Skeletal muscle satellite cell (primary cell): ENCODE measurements at regions not wholly inside any gene's neighbourhood (a gene's known extent, or its start where the extent isn't known, plus 50 kb on each side); places are given as distances from the start of the nearest gene placed in this dataset.
"Not testable (repeated sequence)": the region's sequence is repeated elsewhere in the genome, so short reads cannot be mapped to it uniquely, and the experiment has no call there.

Experiments used
- H3K27me3 ChIP-seq: 2 replicates; pipeline ENCODE4 v1.7.0; 2013; ENCODE audit warnings: low read length; ENCODE audit not compliant: control insufficient read depth, insufficient read depth
- H3K36me3 ChIP-seq: 2 replicates; pipeline ENCODE4 v1.7.0; 2013; ENCODE audit warnings: mild to moderate bottlenecking, control low read depth, low read length; ENCODE audit not compliant: insufficient read depth
- H3K4me1 ChIP-seq: 2 replicates; pipeline ENCODE4 v1.7.0; 2013; ENCODE audit warnings: low read length; ENCODE audit not compliant: control insufficient read depth, insufficient read depth
- H3K4me2 ChIP-seq: 2 replicates; pipeline ENCODE4 v1.7.0; 2013; ENCODE audit warnings: mild to moderate bottlenecking, low read length
- H3K4me3 ChIP-seq: 2 replicates; pipeline ENCODE4 v1.7.0; 2013; ENCODE audit warnings: low read length
- H3K9ac ChIP-seq: 2 replicates; pipeline ENCODE4 v1.7.0; 2013; ENCODE audit warnings: mild to moderate bottlenecking, low read depth, low read length, moderate library complexity
- H3K9me3 ChIP-seq: replicated peaks from 2 replicates; pipeline ENCODE4 v1.7.0; 2013; ENCODE audit warnings: mild to moderate bottlenecking, control low read depth, low read length

DNA sequence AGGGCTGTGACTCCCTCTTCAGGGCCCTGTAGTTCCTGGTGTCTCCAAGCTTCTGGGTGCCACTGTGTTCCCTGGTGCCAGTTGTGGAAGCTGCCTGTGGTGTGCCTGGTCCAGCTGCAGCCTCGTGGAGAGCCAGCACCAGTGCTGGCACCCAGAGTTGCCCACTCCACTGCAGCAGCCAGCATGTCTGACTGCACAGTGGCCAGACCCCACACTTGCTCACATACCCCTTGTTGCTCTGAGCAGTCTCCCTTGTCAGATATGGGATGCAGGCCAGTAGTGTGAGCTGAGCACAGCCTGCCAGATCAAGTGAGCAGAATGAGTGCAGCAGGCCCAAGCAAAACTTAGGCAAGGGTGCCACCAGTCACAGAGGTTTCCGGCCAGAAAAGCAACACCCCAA lies 108.6 kb downstream of the ZMAT1 start:
- Histone ChIP-seq H3K9ac (no peak overlapping the region), H3K9me3 (no peaks in the 10 kb centered on the region)

DNA sequence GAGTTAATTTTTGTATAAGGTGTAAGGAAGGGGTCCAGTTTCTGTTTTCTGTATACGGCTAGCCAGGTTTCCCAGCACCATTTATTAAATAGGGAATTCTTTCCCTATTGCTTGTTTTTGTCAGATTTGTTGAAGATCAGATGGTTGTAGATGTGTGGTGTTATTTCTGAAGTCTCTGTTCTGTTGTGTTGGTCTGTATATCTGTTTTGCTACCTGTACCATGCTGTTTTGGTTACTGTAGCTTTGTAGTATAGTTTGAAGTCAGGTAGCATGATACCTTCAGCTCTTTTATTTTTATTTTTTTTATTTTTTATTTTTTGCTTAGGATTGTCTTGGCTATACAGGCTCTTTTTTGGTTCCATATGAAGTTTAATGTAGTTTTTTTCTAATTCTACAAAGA lies 114.1 kb downstream of the ZMAT1 start:
- not testable (repeated sequence) for H3K4me3 ChIP-seq, H3K4me1 ChIP-seq, H3K9ac ChIP-seq, H3K4me2 ChIP-seq, H3K36me3 ChIP-seq, H3K9me3 ChIP-seq, H3K27me3 ChIP-seq

More for the DNA sequence above, 108.6 kb downstream of the ZMAT1 start:
- Histone ChIP-seq H3K4me1 (no peaks in the 10 kb centered on the region), H3K27me3 (peaks cover 9% of the 10 kb centered on the region), H3K4me2 (no peak overlapping the region), H3K36me3 (no peaks in the 10 kb centered on the region), H3K4me3 (no peak overlapping the region)

DNA sequence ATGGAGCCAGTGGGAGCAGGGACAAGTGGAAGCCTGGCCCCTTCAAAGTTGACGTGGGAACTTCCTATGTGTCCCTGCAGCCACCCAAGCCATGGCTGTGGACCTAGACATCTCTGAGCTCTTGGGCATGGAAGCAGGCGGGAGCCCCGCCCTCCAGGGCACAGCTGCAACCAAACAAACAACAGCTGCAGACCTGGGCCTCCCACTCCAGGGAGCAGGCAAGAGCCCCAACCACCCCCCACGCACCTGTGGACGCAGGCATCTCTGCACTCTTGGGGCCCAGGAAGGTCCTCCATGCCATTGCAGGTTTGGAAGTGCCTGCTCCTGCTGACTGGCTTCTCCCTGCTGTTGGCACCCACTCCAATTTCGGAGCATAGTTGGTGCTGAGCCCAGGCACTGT lies 118.6 kb downstream of the ZMAT1 start:
- H3K4me3 ChIP-seq, result no peak overlapping the region
- no peaks in the 10 kb centered on the region for H3K27me3 ChIP-seq
- no peaks in the 10 kb centered on the region for H3K4me1 ChIP-seq
- H3K9me3 ChIP-seq, result no peaks in the 10 kb centered on the region
- H3K36me3 ChIP-seq, result no peaks in the 10 kb centered on the region
- H3K9ac ChIP-seq, result no peak overlapping the region
- H3K4me2 ChIP-seq, result no peak overlapping the region

DNA sequence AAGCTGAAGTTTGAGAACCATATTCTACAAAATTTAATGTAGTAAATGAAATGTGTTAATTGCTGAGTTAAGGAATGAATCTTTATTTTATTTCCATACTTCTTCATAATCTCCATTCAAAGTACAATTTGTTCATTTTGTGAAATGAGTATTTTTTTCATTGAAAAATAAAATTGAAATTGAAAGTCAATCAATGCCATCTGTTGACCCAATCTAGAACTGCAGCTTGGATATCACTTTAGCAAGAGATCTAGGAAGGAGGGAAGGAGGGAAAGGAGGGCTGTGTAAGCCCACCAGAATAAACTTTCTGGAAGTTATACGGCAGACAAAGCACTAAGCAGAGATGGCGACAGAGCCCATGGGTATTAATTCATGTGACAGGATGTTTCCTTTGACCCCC lies 128.4 kb downstream of the ZMAT1 start:
- peaks cover 10% of the 10 kb centered on the region for H3K27me3 ChIP-seq
- no peaks in the 10 kb centered on the region for H3K36me3 ChIP-seq
- no peak overlapping the region for H3K4me2 ChIP-seq
- no peaks in the 10 kb centered on the region for H3K9me3 ChIP-seq
- no peak overlapping the region for H3K4me3 ChIP-seq
- H3K9ac ChIP-seq, result no peak overlapping the region
- no peaks in the 10 kb centered on the region for H3K4me1 ChIP-seq

DNA sequence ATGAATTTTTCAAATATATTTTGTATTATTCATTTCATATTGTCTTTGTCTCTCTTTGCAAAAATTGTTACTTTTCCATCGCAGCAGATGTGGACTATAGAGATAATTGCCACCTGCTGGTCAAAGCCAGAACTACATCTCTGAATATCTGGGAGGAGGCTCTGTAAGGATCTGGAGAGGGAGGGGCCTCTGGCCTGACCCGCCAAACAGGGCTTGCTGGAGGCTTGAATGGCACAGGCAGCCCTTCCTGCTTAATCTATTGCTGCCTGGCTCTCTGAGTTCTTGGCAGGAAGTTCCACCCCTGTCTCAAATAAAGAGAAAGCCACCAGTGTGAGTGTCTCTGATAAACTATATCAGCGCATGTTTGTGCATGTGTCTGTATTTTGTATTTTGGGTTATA lies 132.4 kb downstream of the ZMAT1 start:
- H3K9ac ChIP-seq, result no peak overlapping the region
- H3K4me3 ChIP-seq, result peak overlapping the region; percentile 49
- no peaks in the 10 kb centered on the region for H3K9me3 ChIP-seq
- peak overlapping the region; percentile 72 for H3K4me2 ChIP-seq
- H3K27me3 ChIP-seq, result peaks cover 16% of the 10 kb centered on the region
- no peaks in the 10 kb centered on the region for H3K4me1 ChIP-seq
- no peaks in the 10 kb centered on the region for H3K36me3 ChIP-seq

DNA sequence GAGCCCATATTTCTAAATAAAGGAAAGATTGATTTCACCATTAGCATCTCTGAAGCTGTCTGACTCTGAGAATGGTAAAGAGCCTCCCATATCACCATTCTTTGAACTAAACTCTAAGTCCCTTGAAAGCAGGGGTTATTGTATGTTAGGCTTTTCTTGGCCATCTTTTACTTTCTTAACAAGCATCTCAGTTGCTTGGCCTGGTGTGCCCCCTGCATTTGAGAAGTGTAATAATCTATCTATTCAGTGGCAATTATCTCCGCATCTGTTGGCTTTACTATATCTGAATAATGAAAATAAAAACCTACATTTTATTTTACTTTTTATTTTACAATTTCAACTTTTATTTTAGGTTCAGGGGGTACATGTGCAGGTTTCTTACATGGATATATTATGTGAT lies 128.3 kb upstream of the ARMCX2 start:
- no peaks in the 10 kb centered on the region for H3K36me3 ChIP-seq
- no peaks in the 10 kb centered on the region for H3K9me3 ChIP-seq
- H3K4me1 ChIP-seq, result no peaks in the 10 kb centered on the region
- no peak overlapping the region for H3K4me2 ChIP-seq
- H3K9ac ChIP-seq, result no peak overlapping the region
- H3K27me3 ChIP-seq, result peaks cover 6% of the 10 kb centered on the region
- H3K4me3 ChIP-seq, result no peak overlapping the region

DNA sequence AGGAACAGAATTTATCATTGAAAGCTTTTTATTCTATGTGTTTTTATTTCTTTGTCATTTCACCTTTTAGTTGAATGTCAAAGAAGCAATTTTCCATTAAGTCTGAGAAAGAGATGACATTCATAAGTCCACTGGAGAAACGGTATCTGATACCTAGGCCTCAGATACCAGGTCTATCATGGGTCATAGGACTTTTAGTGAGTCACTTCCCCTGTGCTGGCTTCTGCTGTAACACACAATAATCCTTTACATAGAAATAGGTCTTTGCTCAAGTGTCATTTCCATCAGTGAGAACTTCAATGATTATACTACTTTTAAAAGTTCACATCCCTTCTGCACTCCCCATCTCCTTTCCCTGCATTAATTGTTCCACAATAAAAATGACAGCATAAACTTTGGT lies 125.5 kb upstream of the ARMCX2 start:
- Histone ChIP-seq H3K4me3 (no peak overlapping the region), H3K9me3 (no peaks in the 10 kb centered on the region), H3K4me2 (no peak overlapping the region), H3K4me1 (no peaks in the 10 kb centered on the region), H3K27me3 (peaks cover 6% of the 10 kb centered on the region), H3K9ac (no peak overlapping the region), H3K36me3 (no peaks in the 10 kb centered on the region)

DNA sequence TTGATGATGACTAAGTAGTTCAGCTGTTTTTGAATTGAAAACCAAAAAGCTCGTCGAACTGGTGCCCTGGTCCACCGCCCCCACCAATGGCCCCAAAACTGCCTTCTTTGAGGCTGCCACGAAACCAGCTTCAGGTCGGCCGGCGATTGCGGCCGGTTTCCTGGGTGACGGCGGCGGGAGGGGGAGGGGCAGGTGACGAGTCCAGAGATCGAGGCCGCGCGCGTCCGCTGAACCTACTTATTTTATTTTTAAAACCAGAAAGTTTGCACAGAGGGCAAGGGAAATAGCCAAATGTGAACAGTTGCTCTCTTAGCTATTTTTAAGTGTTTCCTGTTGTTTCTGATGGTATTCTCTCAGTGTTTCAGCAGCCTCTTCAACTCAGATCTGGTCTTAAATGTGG lies 120.8 kb upstream of the ARMCX2 start:
- not testable (repeated sequence) for H3K9ac ChIP-seq, H3K4me1 ChIP-seq, H3K4me2 ChIP-seq, H3K9me3 ChIP-seq, H3K4me3 ChIP-seq, H3K27me3 ChIP-seq, H3K36me3 ChIP-seq

DNA sequence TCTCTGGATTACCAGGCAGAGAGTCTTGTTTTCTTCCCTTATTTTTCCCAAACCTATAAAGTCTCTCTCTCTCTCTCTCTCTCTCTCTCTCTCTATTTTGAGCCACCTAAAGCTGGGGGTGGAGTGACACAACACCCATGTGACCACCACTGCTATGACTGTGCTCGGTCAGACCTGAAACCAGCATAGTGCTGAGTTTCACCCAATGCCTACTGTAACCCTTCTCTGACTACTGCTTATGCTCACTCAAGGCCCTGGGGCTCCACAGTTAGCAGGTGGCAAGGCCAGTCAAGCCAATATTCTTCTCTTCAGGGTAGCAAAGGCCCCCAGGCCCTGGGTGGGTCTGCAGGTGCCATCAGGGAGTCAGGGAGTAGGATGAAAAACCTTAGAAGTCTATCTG lies 114.7 kb upstream of the ARMCX2 start:
- H3K36me3 ChIP-seq, result no peaks in the 10 kb centered on the region

DNA sequence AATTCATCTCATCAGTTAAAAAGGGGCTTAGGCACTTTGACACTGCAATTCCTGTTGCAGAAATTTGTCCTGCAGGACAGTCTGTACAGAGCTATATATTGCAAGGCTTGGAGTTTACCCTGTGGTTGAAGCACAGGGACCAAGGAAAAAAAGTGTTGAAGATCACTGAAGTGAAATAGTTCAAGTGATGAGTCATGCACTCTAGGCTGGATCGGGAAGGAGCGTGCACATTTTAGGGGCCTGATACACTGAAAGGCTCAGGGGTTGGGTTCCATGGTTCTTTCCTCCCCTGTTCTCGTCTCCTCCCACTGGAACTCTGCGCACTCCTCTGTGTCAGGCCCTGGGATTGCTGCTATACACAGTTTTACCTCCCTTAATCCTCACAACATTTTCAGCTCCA lies 104.9 kb upstream of the ARMCX2 start:
- no peaks in the 10 kb centered on the region for H3K36me3 ChIP-seq
- H3K9me3 ChIP-seq, result no peaks in the 10 kb centered on the region
- no peak overlapping the region for H3K4me3 ChIP-seq
- peaks cover 16% of the 10 kb centered on the region for H3K27me3 ChIP-seq
- H3K4me1 ChIP-seq, result no peaks in the 10 kb centered on the region
- no peak overlapping the region for H3K9ac ChIP-seq
- no peak overlapping the region for H3K4me2 ChIP-seq

More for the DNA sequence above, 114.7 kb upstream of the ARMCX2 start:
- Histone ChIP-seq H3K9me3 (no peaks in the 10 kb centered on the region), H3K4me2 (no peak overlapping the region), H3K4me1 (no peaks in the 10 kb centered on the region), H3K27me3 (peaks cover 13% of the 10 kb centered on the region), H3K4me3 (no peak overlapping the region), H3K9ac (no peak overlapping the region)

DNA sequence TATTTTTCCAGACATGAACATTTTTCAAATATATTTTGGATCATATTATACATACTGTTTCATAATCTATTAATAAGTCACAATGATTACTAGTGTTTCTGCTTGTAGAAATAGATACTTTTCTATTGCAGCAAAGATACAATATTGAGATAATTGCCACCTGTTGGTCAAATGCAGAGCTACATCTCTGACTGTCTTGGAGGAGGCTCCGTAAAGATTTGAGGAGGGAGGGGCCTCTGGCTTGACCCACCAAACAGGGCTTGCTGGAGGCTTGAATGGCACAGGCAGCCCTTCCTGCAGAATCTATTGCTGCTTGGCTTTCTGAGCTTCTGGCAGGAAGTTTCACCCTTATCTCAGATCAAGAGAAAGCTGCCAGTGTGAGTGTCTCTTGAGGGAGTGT lies 99.3 kb upstream of the ARMCX2 start:
- Histone ChIP-seq H3K9me3 (no peaks in the 10 kb centered on the region), H3K4me1 (no peaks in the 10 kb centered on the region)

DNA sequence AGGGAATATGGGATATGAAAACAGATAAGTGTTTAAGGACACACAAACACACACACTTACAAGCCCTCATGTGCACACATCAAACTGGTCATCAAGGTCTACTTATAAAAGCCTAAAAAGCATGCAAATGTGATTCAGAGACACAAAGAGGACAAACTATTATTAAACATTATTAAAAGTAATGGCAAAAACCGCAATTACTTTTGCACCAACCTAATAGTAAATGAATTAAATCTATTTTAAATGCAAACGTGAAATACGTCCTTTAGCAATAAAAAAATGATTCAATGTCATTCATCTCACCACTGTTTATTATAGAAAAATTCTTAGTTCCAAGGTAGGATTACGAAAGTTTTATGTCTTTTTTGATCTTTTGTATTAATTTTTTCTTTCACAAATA lies 91.1 kb upstream of the ARMCX2 start:
- Histone ChIP-seq H3K9ac (no peak overlapping the region), H3K9me3 (no peaks in the 10 kb centered on the region), H3K4me1 (peaks cover 20% of the 10 kb centered on the region), H3K4me3 (no peak overlapping the region), H3K4me2 (no peak overlapping the region), H3K36me3 (no peaks in the 10 kb centered on the region), H3K27me3 (no peaks in the 10 kb centered on the region)

More for the DNA sequence above, 99.3 kb upstream of the ARMCX2 start:
- Histone ChIP-seq H3K4me2 (no peak overlapping the region), H3K4me3 (no peak overlapping the region), H3K27me3 (peaks cover 6% of the 10 kb centered on the region), H3K36me3 (no peaks in the 10 kb centered on the region), H3K9ac (no peak overlapping the region)
